ENCODE measurements at regions not wholly inside any gene's neighbourhood (a gene's known extent, or its start where the extent isn't known, plus 50 kb on each side); places are given as distances from the start of the nearest gene placed in this dataset.
"Not testable (repeated sequence)": the region's sequence is repeated elsewhere in the genome, so short reads cannot be mapped to it uniquely, and the experiment has no call there.

GRCh38 chr1:221862971-221863370, 121.1 kb upstream of the DUSP10 start:
- TF ChIP-seq CTCF (IDR thresholded peaks at IDR 0.05; ENCODE audit: borderline replicate concordance, control extremely low read depth, extremely low read depth, insufficient read depth, missing control alignments): no peak
- no peak for DNase-seq (ENCODE audit: low spot score)
- in situ Hi-C loops (cut with MboI; ENCODE audit: low sequenced_read_pairs, unreplicated experiment): no loop called here

- in situ Hi-C loops (cut with MboI; ENCODE audit: low sequenced_read_pairs, unreplicated experiment): no loop called here
- no peak for TF ChIP-seq CTCF (IDR thresholded peaks at IDR 0.05; ENCODE audit: borderline replicate concordance, control extremely low read depth, extremely low read depth, insufficient read depth, missing control alignments)
- no peak for DNase-seq (ENCODE audit: low spot score)
Measured at GRCh38 chr1:221858818-221859611, 117.1 kb upstream of the DUSP10 start.

GRCh38 chr1:221857094-221857444, 115.2 kb upstream of the DUSP10 start:
- in situ Hi-C loops (cut with MboI; ENCODE audit: low sequenced_read_pairs, unreplicated experiment); DNase-seq (ENCODE audit: low spot score): not testable (repeated sequence)

GRCh38 chr1:221856228-221857093, 114.6 kb upstream of the DUSP10 start:
- in situ Hi-C loops (cut with MboI; ENCODE audit: low sequenced_read_pairs, unreplicated experiment): no loop called here
- TF ChIP-seq CTCF (IDR thresholded peaks at IDR 0.05; ENCODE audit: borderline replicate concordance, control extremely low read depth, extremely low read depth, insufficient read depth, missing control alignments): no peak
- no peak for DNase-seq (ENCODE audit: low spot score)

GRCh38 chr1:221855156-221855555, 113.3 kb upstream of the DUSP10 start:
- no peak for DNase-seq (ENCODE audit: low spot score)
- in situ Hi-C loops (cut with MboI; ENCODE audit: low sequenced_read_pairs, unreplicated experiment): no loop called here
- no peak for TF ChIP-seq CTCF (IDR thresholded peaks at IDR 0.05; ENCODE audit: borderline replicate concordance, control extremely low read depth, extremely low read depth, insufficient read depth, missing control alignments)

GRCh38 chr1:221851336-221851735, 109.4 kb upstream of the DUSP10 start:
- in situ Hi-C loops (cut with MboI; ENCODE audit: low sequenced_read_pairs, unreplicated experiment): no loop called here
- TF ChIP-seq CTCF (IDR thresholded peaks at IDR 0.05; ENCODE audit: borderline replicate concordance, control extremely low read depth, extremely low read depth, insufficient read depth, missing control alignments): no peak
- DNase-seq (ENCODE audit: low spot score): no peak

Measured in GM13976 (cell line).